HG03469 (cell line): ENCODE measurements at regions not wholly inside any gene's neighbourhood (a gene's known extent, or its start where the extent isn't known, plus 50 kb on each side); places are given as distances from the start of the nearest gene placed in this dataset.

Experiments
- ATAC-seq: cut with Tn5 transposase; IDR thresholded peaks from one replicate; pipeline ENCODE4 v1.9.1; 2021; ENCODE audit warnings: mild to moderate bottlenecking, moderate library complexity, moderate number of reproducible peaks; ENCODE audit not compliant: unreplicated experiment

GRCh38 chr15:62985768-62986167 lies 56.8 kb upstream of the TPM1 start:
- no peak for ATAC-seq

- no peak for ATAC-seq
These were observed 55.6 kb upstream of the TPM1 start for GRCh38 chr15:62986948-62987347.

- ATAC-seq = no peak
These were observed 53.8 kb upstream of the TPM1 start for GRCh38 chr15:62988701-62989100.

DNA sequence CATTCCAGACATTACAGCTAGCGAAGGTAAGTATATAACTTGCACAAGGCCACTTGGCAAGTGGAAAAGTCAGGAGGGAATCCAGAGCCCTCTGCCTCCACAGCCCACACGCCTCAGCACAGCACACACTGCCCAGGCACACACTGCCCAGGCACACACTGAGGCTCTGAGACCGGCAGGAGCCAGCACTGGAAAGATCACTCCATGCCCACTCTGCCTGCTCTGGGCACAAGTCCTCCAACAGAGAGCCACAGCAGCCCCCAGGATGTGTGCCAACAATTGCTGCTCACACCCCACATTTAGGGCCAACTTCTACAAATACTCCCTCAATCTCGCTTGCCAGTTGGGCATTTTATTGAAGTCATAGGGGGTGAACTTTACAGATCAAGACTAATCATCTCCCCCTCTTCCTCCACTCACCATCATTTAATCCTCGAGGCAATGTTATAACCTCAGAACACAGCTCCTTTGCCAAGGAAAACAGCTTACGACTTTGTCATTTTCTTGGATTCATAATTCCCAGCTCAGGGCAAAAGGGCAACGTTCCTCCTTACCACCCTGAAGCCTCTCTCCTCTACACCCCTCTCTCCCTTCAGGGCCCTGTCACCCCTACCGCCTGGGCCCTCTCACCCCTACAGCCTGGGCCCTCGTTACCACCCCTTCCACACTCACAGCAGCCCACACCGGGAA lies 53.0 kb upstream of the TPM1 start:
- no peak for ATAC-seq

GRCh38 chr15:62991698-62992097 lies 50.8 kb upstream of the TPM1 start:
- no peak for ATAC-seq

DNA sequence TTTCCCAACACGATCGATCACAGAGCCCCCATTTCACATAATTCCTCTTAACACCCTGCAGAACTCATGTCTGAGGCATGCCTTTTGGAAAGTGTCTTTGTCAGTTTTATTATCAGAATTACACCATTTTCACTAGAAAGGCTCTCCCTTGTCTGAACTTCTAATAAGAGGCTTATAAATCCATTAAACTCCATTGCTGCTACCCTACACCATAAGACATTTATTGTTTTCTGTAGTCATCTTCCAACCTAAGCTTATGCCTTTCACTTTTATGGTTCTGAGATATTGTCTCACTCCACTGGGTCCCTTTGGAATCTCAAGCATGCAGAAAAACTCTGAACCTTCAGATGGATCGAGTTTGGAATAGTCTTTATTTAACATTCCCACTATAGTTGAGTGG lies 50.2 kb upstream of the TPM1 start:
- ATAC-seq = no peak
